Osteoblast (primary cell): ENCODE measurements at regions not wholly inside any gene's neighbourhood (a gene's known extent, or its start where the extent isn't known, plus 50 kb on each side); places are given as distances from the start of the nearest gene placed in this dataset.

ENCODE experiments used
- DNase-seq: peaks from one replicate; pipeline ENCODE4 v3.0.0; 2011; ENCODE audit warnings: low spot score, mixed read lengths; ENCODE audit not compliant: insufficient read length; ENCODE audit errors: missing footprints
- H2AFZ ChIP-seq: 2 replicates; pipeline ENCODE4 v1.6.0; 2011; ENCODE audit warnings: mild to moderate bottlenecking, low read length
- H3K27ac ChIP-seq: 2 replicates; pipeline ENCODE4 v1.5.1; 2011; ENCODE audit warnings: mild to moderate bottlenecking, low read depth, low read length, moderate library complexity
- H3K27me3 ChIP-seq: 2 replicates; pipeline ENCODE4 v1.6.0; 2012; ENCODE audit warnings: mild to moderate bottlenecking, control low read depth, inconsistent platforms, low read length, moderate library complexity; ENCODE audit not compliant: insufficient read depth
- H3K36me3 ChIP-seq: 2 replicates; pipeline ENCODE4 v1.5.1; 2011; ENCODE audit warnings: mild to moderate bottlenecking, low read length, control low read depth, moderate library complexity; ENCODE audit not compliant: insufficient read depth
- H3K4me1 ChIP-seq: 2 replicates; pipeline ENCODE4 v1.5.1; 2011; ENCODE audit warnings: mild to moderate bottlenecking, low read length, control low read depth, moderate library complexity; ENCODE audit not compliant: insufficient read depth
- H3K4me2 ChIP-seq: 2 replicates; pipeline ENCODE4 v1.6.0; 2011; ENCODE audit warnings: mild to moderate bottlenecking, low read length; ENCODE audit not compliant: insufficient read depth
- H3K4me3 ChIP-seq: fragments of 200-600 bp; sonication (generic); 3 replicates; pipeline ENCODE4 v1.5.1; 2012; ENCODE audit warnings: mild to moderate bottlenecking, low read length, inconsistent platforms; ENCODE audit not compliant: insufficient read depth
- H3K79me2 ChIP-seq: 2 replicates; pipeline ENCODE4 v1.6.0; 2012; ENCODE audit warnings: mild to moderate bottlenecking, low read length, control low read depth, inconsistent platforms; ENCODE audit not compliant: insufficient read depth
- H3K9me3 ChIP-seq: 2 replicates; pipeline ENCODE4 v1.5.1; 2011; ENCODE audit warnings: low read depth, low read length, control low read depth
- H4K20me1 ChIP-seq: 2 replicates; pipeline ENCODE4 v1.6.0; 2012; ENCODE audit warnings: mild to moderate bottlenecking, low read length, control low read depth; ENCODE audit not compliant: insufficient read depth
- CTCF ChIP-seq: IDR thresholded peaks from 2 replicates; pipeline ENCODE4 v1.5.1; 2011; ENCODE audit warnings: mild to moderate bottlenecking, low read depth, low read length, moderate library complexity; ENCODE audit errors: extremely low read depth

DNA sequence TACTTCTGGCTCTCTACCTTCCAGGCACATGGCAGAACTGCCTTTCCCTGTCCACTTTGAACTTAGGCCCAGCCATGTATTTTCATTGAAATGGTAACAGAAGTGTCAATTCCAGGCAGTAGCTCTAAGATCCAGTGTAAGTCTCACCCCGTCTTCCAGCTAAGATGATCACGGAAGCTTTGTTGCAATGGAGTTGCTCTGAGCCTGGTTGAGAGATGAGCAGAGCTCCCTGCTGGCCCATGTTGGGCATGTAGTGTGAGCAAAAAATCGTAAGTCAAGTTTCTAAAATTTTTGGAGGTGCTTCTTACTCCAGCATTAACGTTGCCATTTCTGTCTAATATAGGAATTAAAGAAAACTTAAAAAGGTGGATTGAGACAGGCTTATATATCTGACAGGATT is 274.4 kb downstream of the IPMK start:
- peaks cover 5% of the 10 kb centered on the region for H3K4me1 ChIP-seq
- no peaks in the 10 kb centered on the region for H3K36me3 ChIP-seq
- H3K4me2 ChIP-seq = no peak overlapping the region
- TF ChIP-seq CTCF = no peak
- no peaks in the 10 kb centered on the region for H3K79me2 ChIP-seq
- no peaks in the 10 kb centered on the region for H3K9me3 ChIP-seq
- H2AFZ ChIP-seq = no peak overlapping the region
- no peak for DNase-seq
- H4K20me1 ChIP-seq = no peaks in the 10 kb centered on the region
- no peak overlapping the region for H3K4me3 ChIP-seq
- H3K27me3 ChIP-seq = no peaks in the 10 kb centered on the region
- H3K27ac ChIP-seq = no peak overlapping the region

DNA sequence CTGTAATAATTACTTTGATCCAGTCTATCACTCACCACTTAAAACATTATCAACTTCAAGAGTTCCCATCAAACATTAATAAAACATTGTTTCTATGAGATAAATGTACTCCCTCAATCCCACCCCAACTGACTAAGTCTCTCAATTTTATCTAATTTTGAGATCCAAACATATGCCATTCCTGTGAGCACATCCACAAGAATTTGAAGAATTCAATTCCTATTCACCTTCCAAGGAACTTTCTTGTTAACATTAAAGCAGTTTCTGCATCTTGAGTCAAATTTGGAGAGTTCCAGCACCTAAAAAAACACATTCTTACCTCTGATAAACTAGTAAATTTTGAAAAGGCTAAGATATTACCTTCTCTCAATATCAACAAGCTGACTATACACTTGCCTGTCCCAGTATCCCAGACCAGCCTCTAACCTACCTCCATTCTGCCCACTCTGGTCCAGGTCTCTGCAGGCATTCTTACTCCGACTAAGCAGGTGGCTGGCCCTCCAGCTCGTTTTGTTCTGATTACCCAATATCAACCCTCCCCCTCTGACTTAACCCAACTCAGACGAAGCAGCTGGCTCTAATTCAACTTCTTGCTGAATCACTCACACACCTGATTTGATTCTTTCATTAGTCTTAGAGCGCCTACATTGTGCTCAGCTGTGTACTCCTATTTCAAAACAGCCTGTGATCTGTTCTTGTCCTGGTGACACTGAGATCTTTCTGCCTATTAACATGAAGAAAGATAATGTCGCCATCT is 275.2 kb downstream of the IPMK start:
- H3K79me2 ChIP-seq = no peaks in the 10 kb centered on the region
- no peak for DNase-seq
- H3K27me3 ChIP-seq = no peaks in the 10 kb centered on the region
- H2AFZ ChIP-seq = no peak overlapping the region
- H3K36me3 ChIP-seq = no peaks in the 10 kb centered on the region
- no peak for TF ChIP-seq CTCF
- peaks cover 5% of the 10 kb centered on the region for H3K4me1 ChIP-seq
- H4K20me1 ChIP-seq = no peaks in the 10 kb centered on the region
- no peak overlapping the region for H3K4me2 ChIP-seq
- no peaks in the 10 kb centered on the region for H3K9me3 ChIP-seq
- no peak overlapping the region for H3K27ac ChIP-seq
- H3K4me3 ChIP-seq = no peak overlapping the region

- no peak for DNase-seq
Observed at GRCh38 chr10:57988964-57989363, 278.7 kb downstream of the IPMK start.

More at GRCh38 chr10:57988964-57989363, 278.7 kb downstream of the IPMK start:
- no peak for TF ChIP-seq CTCF
- H3K4me2 ChIP-seq = no peak overlapping the region
- peaks cover 5% of the 10 kb centered on the region for H3K4me1 ChIP-seq
- H3K9me3 ChIP-seq = no peaks in the 10 kb centered on the region
- H4K20me1 ChIP-seq = no peaks in the 10 kb centered on the region
- no peak overlapping the region for H3K27ac ChIP-seq
- no peaks in the 10 kb centered on the region for H3K79me2 ChIP-seq
- H3K27me3 ChIP-seq = no peaks in the 10 kb centered on the region
- H3K4me3 ChIP-seq = no peak overlapping the region
- H3K36me3 ChIP-seq = no peaks in the 10 kb centered on the region
- no peak overlapping the region for H2AFZ ChIP-seq
